C4-2B (cell line): ENCODE measurements at regions not wholly inside any gene's neighbourhood (a gene's known extent, or its start where the extent isn't known, plus 50 kb on each side); places are given as distances from the start of the nearest gene placed in this dataset.

Source experiments
- H3K27ac ChIP-seq: fragments of 450-650 bp; 2 replicates; pipeline ENCODE4 v1.5.1; 2017
- CTCF ChIP-seq: fragments of 450-650 bp; conservative IDR thresholded peaks from 2 replicates; pipeline ENCODE4 v1.5.1; 2017; ENCODE audit warnings: mild to moderate bottlenecking
- ZFX ChIP-seq: fragments of 450-650 bp; IDR thresholded peaks from 2 replicates; pipeline ENCODE4 v1.6.1; 2017

DNA sequence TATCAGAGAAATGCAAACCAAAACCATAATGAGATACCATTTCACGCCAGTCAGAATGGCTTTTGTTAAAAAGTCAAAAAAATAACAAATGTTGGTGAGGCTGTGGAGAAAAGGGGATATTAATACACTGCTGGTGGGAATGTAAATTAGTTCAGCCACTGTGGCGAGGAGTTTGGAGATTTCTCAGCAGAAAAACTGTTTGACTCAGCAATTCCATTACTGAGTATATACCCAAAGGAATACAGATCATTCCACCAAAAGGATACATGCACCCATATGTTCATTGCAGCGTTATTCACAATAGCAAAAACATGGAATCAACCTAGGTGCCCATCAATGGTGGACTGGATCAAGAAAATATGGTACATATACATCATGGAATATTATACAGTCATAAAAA, 54.5 kb upstream of the WDR75 start:
- TF ChIP-seq ZFX (no peak), CTCF (no peak)
- no peak overlapping the region for H3K27ac ChIP-seq

DNA sequence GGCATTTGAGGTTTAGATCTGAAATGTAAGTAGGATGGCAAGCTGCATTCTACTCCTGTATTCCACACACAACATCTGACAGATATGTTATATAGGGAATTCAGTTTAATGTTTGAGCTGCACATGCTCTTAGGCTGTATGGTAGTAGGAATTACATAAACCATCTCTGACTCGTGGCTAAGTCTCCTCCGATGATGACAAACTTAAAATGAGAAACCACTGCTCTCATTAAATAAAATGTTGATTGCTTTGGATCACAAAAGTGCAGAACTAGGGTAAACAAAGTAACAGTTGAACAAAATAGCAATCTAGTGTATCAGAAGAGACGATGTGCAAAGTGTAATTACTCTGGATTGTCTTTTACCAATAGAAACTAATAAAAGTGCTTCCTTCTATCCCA, 50.1 kb upstream of the WDR75 start:
- no peak for TF ChIP-seq ZFX
- TF ChIP-seq CTCF, result no peak
- H3K27ac ChIP-seq, result no peak overlapping the region
